Activated CD8-positive, alpha-beta memory T cell treated with anti-CD3 and anti-CD28 coated beads for 24 hours (primary cell): ENCODE measurements at regions not wholly inside any gene's neighbourhood (a gene's known extent, or its start where the extent isn't known, plus 50 kb on each side); places are given as distances from the start of the nearest gene placed in this dataset.
"Not testable (repeated sequence)": the region's sequence is repeated elsewhere in the genome, so short reads cannot be mapped to it uniquely, and the experiment has no call there.

Experiments used
- DNase-seq: peaks from one replicate; pipeline ENCODE4 v3.0.0-alpha.2; 2020

DNA sequence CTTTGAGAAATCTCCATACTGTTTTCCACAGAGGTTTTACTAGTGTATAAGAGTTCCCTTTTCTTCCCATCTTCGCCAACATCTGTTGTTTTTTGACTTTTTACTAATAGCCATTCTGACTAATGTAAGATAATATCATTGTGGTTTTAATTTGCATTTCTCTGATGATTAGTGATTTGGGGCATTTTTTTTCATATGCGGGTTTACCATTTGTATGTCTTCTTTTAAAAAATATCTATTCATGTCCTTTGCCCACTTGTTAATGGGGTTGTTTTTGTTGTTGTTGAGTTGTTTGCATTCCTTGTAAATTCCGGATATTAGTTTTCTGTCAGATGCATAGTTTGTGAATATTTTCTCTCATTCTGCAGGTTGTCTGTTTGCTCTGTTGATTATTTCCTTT lies 167.1 kb downstream of the PRL start:
- DNase-seq = no peak

DNA sequence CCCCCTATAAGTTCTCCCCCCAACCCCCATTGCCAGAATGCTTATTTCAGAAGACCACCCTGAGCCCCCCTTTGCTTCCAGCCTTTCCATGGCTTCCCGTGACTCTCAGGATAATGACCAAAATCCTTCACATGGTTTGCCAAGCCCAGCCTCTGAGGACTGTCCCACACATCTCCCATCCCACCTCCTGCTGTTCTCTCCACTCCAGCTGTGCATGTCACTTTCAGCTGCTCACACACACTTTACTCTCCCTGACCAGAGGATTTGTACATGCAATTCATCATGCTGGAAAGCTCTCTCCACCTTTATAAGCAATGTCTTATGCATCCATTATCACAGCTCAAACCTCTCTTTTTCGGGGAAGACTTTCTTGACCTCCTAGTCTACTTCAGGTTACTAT lies 164.2 kb downstream of the PRL start:
- no peak for DNase-seq

GRCh38 chr6:22133357-22133756 lies 163.5 kb downstream of the PRL start:
- DNase-seq = no peak

- no peak for DNase-seq
Measured at GRCh38 chr6:22134308-22134707, 162.5 kb downstream of the PRL start.

GRCh38 chr6:22135395-22135794 lies 161.4 kb downstream of the PRL start:
- DNase-seq = no peak

- DNase-seq = not testable (repeated sequence)
Measured at GRCh38 chr6:22140736-22141135, 156.1 kb downstream of the PRL start.

DNA sequence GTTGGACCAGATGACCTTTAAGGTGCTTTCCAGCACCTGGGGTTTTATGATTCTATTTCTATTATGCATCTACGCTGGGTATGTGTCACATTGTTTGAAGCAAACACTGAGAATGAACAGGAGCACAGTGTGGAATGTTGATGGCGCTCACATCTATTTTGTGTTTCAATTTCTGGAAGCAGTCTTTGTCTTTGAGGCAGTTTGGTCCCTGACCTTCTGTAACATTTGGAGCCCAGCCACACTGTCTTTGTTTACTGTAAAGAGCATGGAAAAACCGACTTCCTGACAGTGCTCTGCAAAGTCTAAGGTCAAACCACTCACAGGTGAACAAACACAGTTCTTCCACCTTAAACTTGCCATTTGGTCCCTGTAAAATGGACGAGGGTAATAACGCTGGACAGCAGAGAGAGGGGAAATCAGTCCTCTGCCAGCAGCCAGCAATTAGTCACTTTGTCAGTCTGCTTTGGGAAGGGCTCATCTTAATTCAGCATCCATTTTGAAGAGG lies 155.5 kb downstream of the PRL start:
- no peak for DNase-seq

- DNase-seq = no peak
Measured at GRCh38 chr6:22142856-22143255, 154.0 kb downstream of the PRL start.

- no peak for DNase-seq
Measured at GRCh38 chr6:22145376-22145775, 151.5 kb downstream of the PRL start.

DNA sequence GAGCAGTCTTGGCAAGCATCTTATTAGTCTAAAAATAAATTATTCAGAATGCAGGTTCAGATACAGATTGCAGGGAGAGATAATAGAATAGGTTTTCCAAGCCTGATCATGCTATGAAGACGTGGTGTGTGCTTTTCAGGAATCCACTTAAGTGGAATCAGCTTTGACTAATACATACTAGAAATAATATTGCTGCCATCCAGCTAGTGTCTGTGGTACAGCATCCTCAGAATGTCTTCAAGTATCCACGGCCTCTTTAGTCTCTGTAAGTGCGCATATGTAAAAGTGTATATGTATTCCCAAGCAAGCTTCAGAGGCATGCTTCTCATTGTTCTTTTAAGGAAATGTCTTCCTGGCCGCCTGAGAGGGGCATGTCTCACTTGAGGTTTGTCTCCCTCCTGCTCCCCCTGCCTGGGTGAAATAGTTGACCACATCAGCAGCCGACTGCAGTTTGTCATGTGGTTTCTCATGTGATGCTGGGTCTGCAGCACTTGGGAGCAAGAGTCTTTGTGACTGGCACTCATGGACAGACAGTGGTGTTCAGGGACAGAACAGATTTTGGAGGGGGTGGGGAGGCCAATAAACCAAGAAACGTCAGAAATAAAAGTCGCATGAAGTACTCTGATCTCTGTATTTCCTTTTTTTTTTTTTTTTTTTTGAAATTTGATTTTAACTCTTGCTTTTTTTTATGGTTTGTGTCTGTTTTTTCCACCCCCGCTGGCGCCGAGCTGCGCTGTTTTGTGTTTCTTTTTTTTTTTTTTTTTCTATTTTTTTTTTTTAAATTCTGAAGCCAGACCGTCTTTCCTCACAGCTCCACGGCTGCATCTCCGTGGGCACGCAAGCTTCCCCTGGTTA lies 150.8 kb downstream of the PRL start:
- no peak for DNase-seq

GRCh38 chr6:22146678-22146930 lies 150.2 kb downstream of the PRL start:
- no peak for DNase-seq

- DNase-seq = peak; percentile 59
Measured at GRCh38 chr6:22146931-22147701, 149.7 kb downstream of the PRL start.

GRCh38 chr6:22147921-22148776 lies 148.7 kb downstream of the PRL start:
- DNase-seq = no peak

DNA sequence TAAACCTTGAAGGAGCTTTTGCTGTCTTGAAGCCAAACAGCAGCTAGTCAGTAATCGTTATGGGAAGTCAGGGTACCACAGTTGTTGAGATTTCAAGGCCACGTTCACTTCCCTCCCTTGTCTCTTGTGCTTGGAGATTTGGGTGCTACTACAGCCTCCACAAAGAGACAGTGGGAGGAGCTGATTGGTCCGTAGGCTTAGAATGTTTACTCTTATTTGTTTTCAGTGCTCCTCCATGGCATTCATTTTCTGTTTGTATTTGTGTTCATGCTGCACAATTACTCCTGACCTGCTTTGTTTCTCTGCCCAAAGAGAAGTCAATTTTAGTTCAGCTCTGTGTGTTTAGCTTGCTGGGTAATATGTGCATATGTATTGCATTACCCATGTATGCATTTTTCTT lies 147.7 kb downstream of the PRL start:
- no peak for DNase-seq

DNA sequence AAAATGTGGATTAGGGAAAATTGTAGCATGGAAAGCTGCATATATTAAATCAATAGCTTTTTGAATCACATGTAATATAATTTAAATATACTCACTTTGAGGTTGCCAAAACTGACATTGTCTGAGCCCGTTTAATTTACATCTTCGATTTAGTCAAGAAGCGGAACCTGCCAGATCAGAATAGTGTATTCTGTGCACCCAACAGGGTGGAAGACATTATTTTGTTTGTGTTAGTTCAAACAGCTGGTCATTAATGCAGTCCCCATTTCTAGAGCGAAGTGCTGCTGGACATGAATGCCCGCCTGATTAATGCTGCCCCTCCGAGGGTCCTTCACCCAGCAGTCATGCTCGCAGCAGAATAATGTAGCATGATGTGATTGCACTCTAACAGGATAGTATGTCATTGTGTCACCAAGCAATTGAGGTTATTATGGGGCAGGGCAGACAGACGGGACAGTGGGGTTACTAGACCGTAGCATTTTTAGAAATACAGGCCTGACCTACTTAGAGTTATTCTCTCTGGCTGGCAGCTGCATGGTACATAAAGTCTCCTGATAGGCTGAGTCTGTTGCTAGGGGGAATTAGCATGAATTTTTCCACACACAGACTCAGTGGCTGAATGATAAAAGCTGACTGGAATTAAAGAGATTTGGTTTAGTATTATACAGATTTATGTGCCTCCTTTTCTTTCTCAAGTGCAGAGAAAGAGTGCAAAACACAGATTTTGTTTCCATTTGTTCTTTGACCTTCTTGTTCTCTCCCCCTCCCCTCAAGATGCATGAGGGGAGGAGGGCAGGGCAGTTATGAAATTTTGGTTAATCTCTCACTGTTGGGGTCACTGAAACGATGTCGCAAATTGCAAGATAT lies 147.1 kb downstream of the PRL start:
- no peak for DNase-seq

DNA sequence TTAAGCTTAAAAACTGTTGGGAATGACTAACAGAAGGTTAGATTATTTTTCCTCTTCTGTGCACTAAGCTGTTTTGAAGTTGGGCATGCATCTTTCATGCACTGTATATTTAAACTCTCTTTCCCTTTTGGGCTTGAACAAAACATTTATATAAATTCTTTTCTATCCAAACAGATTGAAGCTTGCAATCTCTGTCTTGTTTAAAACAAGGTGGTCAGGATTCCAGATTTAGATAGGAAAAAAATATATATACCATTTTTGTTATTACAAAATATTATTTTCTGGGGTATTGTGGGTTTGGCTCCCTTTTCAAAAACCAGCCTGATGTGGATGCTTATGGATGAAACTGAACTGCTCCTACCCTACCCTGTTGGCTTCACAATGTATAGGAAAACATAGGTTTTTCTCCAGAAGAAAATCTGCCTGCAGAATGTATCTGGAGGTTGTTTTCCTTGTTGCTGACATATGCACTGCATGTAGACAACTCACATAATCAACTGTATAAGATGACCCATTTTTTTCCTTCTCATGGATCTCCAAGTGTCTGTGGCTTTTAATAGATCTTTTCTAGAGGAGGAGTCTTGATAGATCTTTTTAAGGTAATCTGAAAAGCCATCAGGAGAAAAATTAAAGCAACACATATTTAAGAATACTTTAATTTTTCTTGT lies 146.3 kb downstream of the PRL start:
- no peak for DNase-seq

- DNase-seq = no peak
Measured at GRCh38 chr6:22151892-22152291, 144.9 kb downstream of the PRL start.

- DNase-seq = no peak
Measured at GRCh38 chr6:22152841-22153240, 144.0 kb downstream of the PRL start.

DNA sequence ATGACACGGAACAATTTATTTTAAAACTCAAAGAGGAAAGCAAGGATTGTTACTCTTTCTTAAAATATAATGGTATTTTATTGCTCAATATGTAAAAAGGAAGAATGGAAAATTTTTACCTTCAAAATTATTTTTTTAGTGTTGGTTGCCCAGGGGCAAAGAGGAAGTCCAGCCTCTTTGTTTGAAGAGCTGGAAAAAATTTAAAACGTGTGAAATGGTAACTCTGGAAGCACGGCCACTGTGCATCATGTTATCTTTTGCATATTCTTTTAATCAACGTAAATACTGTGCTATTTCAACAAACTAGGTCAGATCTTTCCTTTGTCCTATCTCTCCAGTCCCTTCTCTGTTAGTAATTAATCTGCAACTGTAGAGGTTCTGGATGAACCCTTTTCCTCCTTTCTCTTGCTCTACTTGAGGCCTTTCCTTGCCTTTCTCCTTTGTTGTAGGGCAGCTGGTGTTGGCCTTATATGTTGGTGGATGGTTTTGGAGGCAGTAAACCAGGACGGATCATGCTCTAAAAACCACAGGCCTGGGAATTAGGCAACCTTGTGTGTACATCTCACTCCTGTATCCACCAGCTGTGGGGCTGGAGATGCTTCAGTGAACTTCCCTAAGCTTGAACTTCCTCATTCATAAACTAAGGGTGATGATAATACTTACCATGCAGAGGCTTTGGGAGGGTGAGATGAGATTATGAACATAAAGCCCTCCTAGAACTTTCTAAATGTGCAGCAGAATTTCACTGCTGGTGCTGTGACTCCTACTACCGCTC lies 143.3 kb downstream of the PRL start:
- DNase-seq = no peak

- no peak for DNase-seq
Measured at GRCh38 chr6:22155551-22155950, 141.3 kb downstream of the PRL start.

- no peak for DNase-seq
Measured at GRCh38 chr6:22157233-22157632, 139.6 kb downstream of the PRL start.
